ENCODE measurements at regions not wholly inside any gene's neighbourhood (a gene's known extent, or its start where the extent isn't known, plus 50 kb on each side); places are given as distances from the start of the nearest gene placed in this dataset.

DNA sequence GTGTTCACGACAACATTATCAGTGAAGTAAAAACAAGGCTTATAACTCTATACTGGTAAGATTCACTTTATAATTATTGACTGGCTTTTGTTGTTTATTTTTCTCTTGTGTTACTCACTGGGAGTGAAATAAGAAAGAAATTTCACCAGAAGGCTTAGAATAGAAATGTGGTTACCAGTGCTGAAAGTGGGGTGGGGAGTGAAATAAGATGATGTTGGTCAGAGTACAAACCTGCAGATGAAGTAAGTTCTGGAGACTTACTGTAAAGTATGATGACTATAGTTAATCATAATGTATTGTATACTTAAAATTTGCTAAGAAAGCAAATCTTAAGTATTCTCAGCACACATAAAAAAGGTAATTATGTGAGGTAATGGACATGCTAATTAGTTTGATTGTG is 198.4 kb downstream of the KLHL28 start:
- TF ChIP-seq YY1 (IDR thresholded peaks at IDR 0.05; ENCODE audit: insufficient read depth, insufficient read length) = no peak
- TF ChIP-seq ZNF274 (IDR thresholded peaks at IDR 0.05; ENCODE audit: low read depth, low read length) = no peak
- no peak for TF ChIP-seq SUZ12 (IDR thresholded peaks at IDR 0.05; ENCODE audit: extremely low read depth, insufficient read depth, insufficient read length)

All from NT2/D1 (cell line).